Endothelial cell of umbilical vein (primary cell): ENCODE measurements at regions not wholly inside any gene's neighbourhood (a gene's known extent, or its start where the extent isn't known, plus 50 kb on each side); places are given as distances from the start of the nearest gene placed in this dataset.

ENCODE experiments used
- BruUV-seq: library from RNA; stranded (reverse); fragments of 400-500 nt; replicated peaks from 2 replicates; lab custom pipeline; 2021; lab: Mats Ljungman, UMichigan
- CTCF ChIA-PET: fragments of 300-600, 350-600 bp; sonication (Branson Sonifier 250); formaldehyde crosslinking; loops from one replicate; lab custom pipeline; 2021; ENCODE audit warnings: antibody characterized with exemption, inconsistent platforms; lab: Charles Lee
- POLR2A ChIA-PET: fragments of 300-600, 350-600 bp; sonication (Branson Sonifier 250); formaldehyde crosslinking; loops from one replicate; lab custom pipeline; 2021; ENCODE audit warnings: antibody characterized with exemption, inconsistent platforms; lab: Charles Lee
- DNase-seq: peaks from one replicate; pipeline ENCODE4 v3.0.0-alpha.2; 2011; ENCODE audit warnings: low read depth, low spot score
- FAIRE-seq: peaks from 2 replicates; lab custom pipeline; 2011; peaks lifted over from hg19 to GRCh38; lab: Jason Lieb, UNC
- H2AFZ ChIP-seq: 2 replicates; pipeline ENCODE4 v1.6.0; 2012; ENCODE audit warnings: low read depth, low read length, control low read depth, inconsistent platforms
- H3K27ac ChIP-seq: 2 replicates; pipeline ENCODE4 v1.5.1; 2011; ENCODE audit warnings: low read depth, mild to moderate bottlenecking, control low read depth, low read length, moderate library complexity; ENCODE audit not compliant: insufficient read depth
- H3K27me3 ChIP-seq, 2 experiments: 2 replicates each; pipeline versions ENCODE4 v1.6.0 to v1.6.1; 2011; ENCODE audit warnings: low read length in 2 of 2, mixed read lengths in 1 of 2; ENCODE audit not compliant: control insufficient read depth in 2 of 2, insufficient read depth in 2 of 2
- H3K36me3 ChIP-seq, 2 experiments: 2 replicates in 1 of 2; 3 replicates in 1 of 2; pipeline ENCODE4 v1.5.1; 2011; ENCODE audit warnings: low read length in 2 of 2, mild to moderate bottlenecking in 1 of 2, moderate library complexity in 1 of 2; ENCODE audit not compliant: control insufficient read depth in 2 of 2, insufficient read depth in 2 of 2; ENCODE audit errors: extremely low read depth in 1 of 2
- H3K4me1 ChIP-seq: 3 replicates; pipeline ENCODE4 v1.5.1; 2011; ENCODE audit warnings: mild to moderate bottlenecking, low read length; ENCODE audit not compliant: control insufficient read depth, insufficient read depth; ENCODE audit errors: extremely low read depth
- H3K4me2 ChIP-seq: 2 replicates; pipeline ENCODE4 v1.6.1; 2011; ENCODE audit warnings: low read length, control low read depth, mixed read lengths; ENCODE audit not compliant: insufficient read depth
- H3K4me3 ChIP-seq, 3 experiments: fragments of 200-600 bp in 1 of 3; sonication (generic), shearing (Covaris generic) in 1 of 3; replicated peaks in 1 of 3; 2 replicates each; pipeline ENCODE4 v1.5.1; 2011 to 2016; ENCODE audit warnings: control low read depth in 3 of 3, low read length in 3 of 3, mild to moderate bottlenecking in 2 of 3, inconsistent platforms in 1 of 3, low read depth in 1 of 3, moderate library complexity in 1 of 3; ENCODE audit not compliant: insufficient read depth in 1 of 3
- H3K79me2 ChIP-seq: 2 replicates; pipeline ENCODE4 v1.6.0; 2012; ENCODE audit warnings: low read length, inconsistent platforms; ENCODE audit not compliant: control insufficient read depth, insufficient read depth
- H3K9ac ChIP-seq: replicated peaks from 2 replicates; pipeline ENCODE3; 2011; ENCODE audit warnings: low read length, control low read depth; ENCODE audit not compliant: insufficient read depth; ENCODE audit errors: extremely low read depth
- H3K9me1 ChIP-seq: replicated peaks from 3 replicates; pipeline ENCODE4 v1.6.0; 2011; ENCODE audit warnings: mild to moderate bottlenecking, low read length; ENCODE audit not compliant: control insufficient read depth, insufficient read depth; ENCODE audit errors: extremely low read depth
- H3K9me3 ChIP-seq: replicated peaks from 2 replicates; pipeline ENCODE4 v1.5.1; 2012; ENCODE audit warnings: low read length, inconsistent platforms; ENCODE audit not compliant: control insufficient read depth, insufficient read depth
- H4K20me1 ChIP-seq: replicated peaks from 2 replicates; pipeline ENCODE3; 2011; ENCODE audit warnings: mild to moderate bottlenecking, low read length; ENCODE audit not compliant: control insufficient read depth, insufficient read depth; ENCODE audit errors: extremely low read depth
- CTCF ChIP-seq, 2 donors: IDR thresholded peaks; 1 replicate in 1 of 2; 2 replicates in 1 of 2; pipeline ENCODE4 v1.5.1; 2011; ENCODE audit warnings: low read length in 2 of 2, mild to moderate bottlenecking in 2 of 2, moderate library complexity in 2 of 2, control low read depth in 1 of 2, inconsistent platforms in 1 of 2, low read depth in 1 of 2; ENCODE audit not compliant: insufficient read depth in 1 of 2; ENCODE audit errors: extremely low read depth in 1 of 2
- EZH2 ChIP-seq: IDR thresholded peaks from 2 replicates; pipeline ENCODE4 v1.6.1; 2012; ENCODE audit warnings: borderline replicate concordance, low read depth, mild to moderate bottlenecking, moderate library complexity, low read length, inconsistent platforms; ENCODE audit not compliant: severe bottlenecking
- GATA2 ChIP-seq: IDR thresholded peaks from 2 replicates; pipeline ENCODE4 v1.7.0; 2011; ENCODE audit warnings: low read depth, mild to moderate bottlenecking, moderate library complexity, mixed read lengths, low read length; ENCODE audit not compliant: insufficient read length, insufficient read depth
- JUN ChIP-seq: IDR thresholded peaks from 2 replicates; pipeline ENCODE4 v1.6.1; 2011; ENCODE audit warnings: borderline replicate concordance, low read depth; ENCODE audit not compliant: insufficient read length, insufficient read depth
- MAX ChIP-seq: IDR thresholded peaks from 2 replicates; pipeline ENCODE4 v1.6.1; 2011; ENCODE audit not compliant: insufficient read depth, insufficient read length
- MYC ChIP-seq: IDR thresholded peaks from one replicate; pipeline ENCODE4 v1.6.1; 2011; ENCODE audit warnings: mild to moderate bottlenecking, low read depth, low read length
- POLR2AphosphoS5 ChIP-seq: IDR thresholded peaks from 2 replicates; pipeline ENCODE4 v1.6.1; 2012; ENCODE audit warnings: low read depth, mild to moderate bottlenecking, control low read depth, low read length, moderate library complexity; ENCODE audit not compliant: insufficient read depth
- dilution Hi-C: fragments of 300-500 bp; cut with MboI; formaldehyde crosslinking; loops from one replicate; pipeline ENCODE4 v1.15.0; 2019; ENCODE audit warnings: low sequenced_read_pairs; ENCODE audit not compliant: extremely low pct_ligation_motif_present
- intact Hi-C: fragments of 100-400 bp; cut with micrococcal nuclease; formaldehyde crosslinking; loops from one replicate; pipeline ENCODE4 v1.10.0; 2022

- no peaks in the 10 kb centered on the region for H3K9me1 ChIP-seq
- CTCF ChIA-PET, result interaction anchor here (1.1 kb wide), 1 partner anchor 43 kb away, joined by 4 read pairs; no protein-coding TSS in a partner anchor
- H3K4me3 ChIP-seq, result no peak overlapping the region
- H3K4me1 ChIP-seq, result no peaks in the 10 kb centered on the region
- no peak overlapping the region for H3K9ac ChIP-seq
- TF ChIP-seq EZH2 (no peak), GATA2 (no peak), MYC (no peak), POLR2AphosphoS5 (no peak), MAX (no peak), CTCF (IDR thresholded peaks at IDR 0.05; ENCODE audit: extremely low read depth in 1 of 2, insufficient read depth in 1 of 2, low read depth in 1 of 2, low read length in 2 of 2) (no peak), JUN (no peak)
- H3K27me3 ChIP-seq, result no peaks in the 10 kb centered on the region
- FAIRE-seq (no peak), DNase-seq (no peak)
- no peak overlapping the region for H2AFZ ChIP-seq
- dilution Hi-C loops (no loop called here), intact Hi-C loops (no loop called here)
- no TSS peak for BruUV-seq
- H3K27ac ChIP-seq, result no peak overlapping the region
- no peaks in the 10 kb centered on the region for H3K9me3 ChIP-seq
- H3K36me3 ChIP-seq, result no peaks in the 10 kb centered on the region
- no peak overlapping the region for H3K4me2 ChIP-seq
- POLR2A ChIA-PET, result no interaction called here
- no peaks in the 10 kb centered on the region for H4K20me1 ChIP-seq
- no peaks in the 10 kb centered on the region for H3K79me2 ChIP-seq
These were observed 132.3 kb downstream of the URB2 start for GRCh38 chr1:229758101-229759036.
